ENCODE measurements at regions not wholly inside any gene's neighbourhood (a gene's known extent, or its start where the extent isn't known, plus 50 kb on each side); places are given as distances from the start of the nearest gene placed in this dataset.

DNA sequence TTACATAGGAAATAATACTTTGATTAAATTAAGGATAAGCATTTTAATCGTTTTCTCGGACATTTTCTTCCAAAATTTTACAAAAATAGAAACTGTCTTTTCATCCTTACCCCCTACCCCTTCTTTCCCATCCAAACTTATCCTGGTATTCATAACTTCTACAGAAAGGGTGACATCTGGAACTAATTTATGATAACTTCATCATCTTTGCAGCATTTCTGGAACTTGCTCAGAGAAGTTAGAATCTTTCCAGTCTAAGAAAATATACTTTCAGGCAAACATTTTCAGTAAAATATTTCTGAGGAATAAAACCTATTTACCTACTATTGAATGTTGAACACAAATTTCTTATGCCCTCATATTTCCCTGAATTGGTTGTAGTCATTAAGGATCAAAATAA is 309.0 kb downstream of the MAN2A1 start:
- TF ChIP-seq CTCF (IDR thresholded peaks at IDR 0.05; ENCODE audit: low read length): no peak
- TF ChIP-seq EZH2 (IDR thresholded peaks at IDR 0.05; ENCODE audit: borderline replicate concordance, low read length): no peak

Measured in OCI-LY1 (cell line).